Astrocyte of the cerebellum (primary cell): ENCODE measurements at regions not wholly inside any gene's neighbourhood (a gene's known extent, or its start where the extent isn't known, plus 50 kb on each side); places are given as distances from the start of the nearest gene placed in this dataset.

Experiments
- DNase-seq: peaks from one replicate; pipeline ENCODE4 v3.0.0-alpha.2; 2011; ENCODE audit warnings: low read depth
- H3K4me3 ChIP-seq: 2 replicates; pipeline ENCODE4 v1.5.1; 2011; ENCODE audit warnings: mild to moderate bottlenecking, low read depth, low read length, moderate library complexity
- in situ Hi-C: cut with HindIII; loops from 2 replicates; pipeline ENCODE4 v1.10.0; 2017; ENCODE audit warnings: low sequenced_read_pairs
- TF ChIP-seq, protein P1 (sequence below): IDR thresholded peaks from 2 replicates; pipeline ENCODE4 v1.5.1; 2012; ENCODE audit warnings: low read length, low read depth, moderate library complexity, mild to moderate bottlenecking; ENCODE audit errors: missing control alignments

DNA sequence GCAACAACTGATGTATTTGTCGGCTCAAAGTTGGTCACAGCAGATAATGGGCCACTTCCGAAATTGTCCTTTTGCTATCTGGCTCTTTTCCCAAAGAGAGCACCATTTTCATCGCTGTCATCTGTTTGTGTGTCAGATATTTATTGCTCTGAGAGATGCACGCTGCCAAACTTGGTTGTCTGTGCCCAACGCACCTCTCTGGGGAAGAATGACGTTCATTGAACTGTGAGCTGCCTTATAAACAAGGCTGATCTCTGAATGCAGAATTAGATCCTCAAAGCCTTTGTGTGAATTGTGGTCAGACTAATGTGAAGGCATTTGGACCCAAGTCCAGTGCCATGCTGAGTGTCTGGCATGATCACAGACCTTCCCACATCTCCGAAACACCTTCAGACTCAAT, 174.7 kb upstream of the LYZL1 start:
- DNase-seq: no peak
- in situ Hi-C loops: no loop called here
- TF ChIP-seq, protein P1, sequence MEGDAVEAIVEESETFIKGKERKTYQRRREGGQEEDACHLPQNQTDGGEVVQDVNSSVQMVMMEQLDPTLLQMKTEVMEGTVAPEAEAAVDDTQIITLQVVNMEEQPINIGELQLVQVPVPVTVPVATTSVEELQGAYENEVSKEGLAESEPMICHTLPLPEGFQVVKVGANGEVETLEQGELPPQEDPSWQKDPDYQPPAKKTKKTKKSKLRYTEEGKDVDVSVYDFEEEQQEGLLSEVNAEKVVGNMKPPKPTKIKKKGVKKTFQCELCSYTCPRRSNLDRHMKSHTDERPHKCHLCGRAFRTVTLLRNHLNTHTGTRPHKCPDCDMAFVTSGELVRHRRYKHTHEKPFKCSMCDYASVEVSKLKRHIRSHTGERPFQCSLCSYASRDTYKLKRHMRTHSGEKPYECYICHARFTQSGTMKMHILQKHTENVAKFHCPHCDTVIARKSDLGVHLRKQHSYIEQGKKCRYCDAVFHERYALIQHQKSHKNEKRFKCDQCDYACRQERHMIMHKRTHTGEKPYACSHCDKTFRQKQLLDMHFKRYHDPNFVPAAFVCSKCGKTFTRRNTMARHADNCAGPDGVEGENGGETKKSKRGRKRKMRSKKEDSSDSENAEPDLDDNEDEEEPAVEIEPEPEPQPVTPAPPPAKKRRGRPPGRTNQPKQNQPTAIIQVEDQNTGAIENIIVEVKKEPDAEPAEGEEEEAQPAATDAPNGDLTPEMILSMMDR: no peak
- H3K4me3 ChIP-seq: no peak overlapping the region

DNA sequence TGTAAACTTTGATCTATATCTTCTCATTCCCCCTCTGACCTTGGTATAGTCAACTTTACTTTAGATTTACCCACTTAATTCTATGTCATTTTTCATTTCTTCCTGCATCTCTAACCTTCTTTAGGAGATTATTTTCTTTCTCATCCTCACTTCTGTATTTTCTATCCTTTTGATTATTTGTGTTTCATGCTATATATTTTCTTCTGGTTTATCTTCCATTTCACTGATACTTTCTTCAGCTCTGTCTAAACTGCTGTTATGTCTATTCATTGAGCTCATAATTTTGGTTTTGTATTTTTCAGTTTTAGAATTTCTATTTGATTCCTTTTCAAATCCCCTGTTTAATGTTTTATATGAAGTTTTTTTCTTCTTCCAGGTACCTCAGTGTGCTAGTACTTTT, 171.1 kb upstream of the LYZL1 start:
- no peak overlapping the region for H3K4me3 ChIP-seq
- no peak for DNase-seq
- TF ChIP-seq, protein P1: no peak
- in situ Hi-C loops: no loop called here

DNA sequence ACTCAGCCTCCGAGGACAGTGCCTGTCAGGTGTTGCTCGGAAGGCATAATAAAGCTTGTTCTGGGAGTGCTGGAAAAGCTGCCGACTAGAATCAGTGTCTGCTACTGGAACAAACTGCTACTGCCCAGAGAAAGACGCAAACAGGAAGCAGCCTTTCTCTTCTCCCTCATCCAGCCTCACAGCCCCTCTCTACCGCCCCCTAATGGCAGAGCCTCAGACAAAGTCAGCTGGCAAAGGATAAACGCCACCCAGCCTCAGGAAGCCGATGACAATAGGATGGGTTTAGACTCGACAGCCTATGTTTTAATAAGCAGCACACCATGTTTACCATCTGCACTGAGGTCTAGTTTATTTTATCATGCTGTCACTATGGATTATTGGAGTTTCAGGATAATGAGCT, 169.5 kb upstream of the LYZL1 start:
- no peak overlapping the region for H3K4me3 ChIP-seq
- in situ Hi-C loops: no loop called here
- TF ChIP-seq, protein P1: peak; percentile 39
- no peak for DNase-seq

DNA sequence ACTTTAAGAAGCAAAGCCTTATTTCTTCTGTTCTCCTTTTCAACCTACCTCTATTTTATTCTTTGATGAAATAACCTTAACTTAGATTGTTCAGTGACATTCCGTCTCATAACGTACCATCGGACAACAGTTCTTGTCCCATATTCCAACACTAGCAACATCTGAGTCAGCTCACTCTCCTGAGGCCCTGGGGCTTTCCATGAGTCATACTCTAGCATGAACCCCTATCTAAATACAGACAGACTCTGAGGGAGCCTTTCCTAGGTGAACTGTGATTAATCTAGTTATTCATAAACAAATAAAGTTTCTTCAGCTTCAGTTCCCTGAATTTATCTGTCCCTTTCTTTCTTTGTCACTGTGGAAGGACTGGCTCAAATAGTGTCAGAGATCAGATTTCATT, 168.7 kb upstream of the LYZL1 start:
- TF ChIP-seq, protein P1: no peak
- in situ Hi-C loops: no loop called here
- peak; percentile 50 for DNase-seq
- no peak overlapping the region for H3K4me3 ChIP-seq

DNA sequence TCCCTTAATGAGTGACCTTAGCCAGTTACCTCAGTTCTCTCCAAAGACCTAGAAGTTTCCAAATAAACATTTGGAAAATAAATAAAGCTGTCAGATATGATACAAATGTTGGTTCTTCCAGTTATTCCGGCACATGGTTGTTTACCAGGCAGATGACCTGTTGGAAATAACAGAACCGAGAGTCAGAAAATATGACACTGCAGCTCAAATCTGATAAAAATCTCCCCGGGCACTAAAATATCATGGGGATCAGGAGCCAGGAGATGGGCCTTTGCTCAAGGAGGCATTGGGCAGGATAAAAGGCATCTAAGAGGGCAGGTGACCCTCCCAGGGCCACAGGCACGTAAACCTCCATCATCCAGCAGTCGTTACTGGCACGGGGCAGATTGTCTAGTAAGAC, 164.0 kb upstream of the LYZL1 start:
- TF ChIP-seq, protein P1: no peak
- no peak overlapping the region for H3K4me3 ChIP-seq
- in situ Hi-C loops: no loop called here

DNA sequence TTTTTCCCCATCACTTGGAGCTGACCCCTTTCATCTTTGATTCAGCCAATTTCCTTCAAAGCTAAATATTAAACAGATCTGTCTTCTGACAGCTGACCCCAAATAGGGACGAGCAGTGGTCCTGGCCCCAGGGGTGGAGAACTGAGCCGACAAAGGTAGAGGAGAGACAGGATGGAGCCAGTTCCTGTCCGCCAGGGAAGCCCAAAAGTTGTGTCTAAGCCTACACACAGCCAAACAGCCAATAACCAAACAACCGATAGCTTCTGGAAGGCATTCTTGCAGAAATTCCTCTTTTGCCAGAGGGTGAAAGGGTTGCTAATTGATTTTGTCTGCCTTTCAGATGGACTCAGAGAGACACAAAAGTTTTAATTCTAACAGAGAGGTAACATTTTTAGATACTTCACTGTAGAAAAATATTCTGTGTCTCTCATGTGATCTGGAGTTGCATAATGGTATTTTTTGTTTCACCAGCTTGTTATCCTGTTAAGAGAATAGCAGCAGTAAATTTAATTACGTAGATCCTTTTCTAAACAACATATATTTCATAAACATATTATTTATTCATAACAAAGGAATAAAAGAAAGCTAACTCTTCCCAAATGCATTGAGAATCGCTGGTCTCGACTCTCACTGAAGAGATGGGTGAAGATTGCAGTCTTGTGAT, 161.7 kb upstream of the LYZL1 start:
- in situ Hi-C loops: no loop called here
- no peak overlapping the region for H3K4me3 ChIP-seq
- TF ChIP-seq, protein P1: no peak
- no peak for DNase-seq

More for the DNA sequence above, 164.0 kb upstream of the LYZL1 start:
- DNase-seq: no peak
